Lower leg skin (tissue), 3 donors: ENCODE measurements at regions not wholly inside any gene's neighbourhood (a gene's known extent, or its start where the extent isn't known, plus 50 kb on each side); places are given as distances from the start of the nearest gene placed in this dataset.

Experiments used
- CTCF ChIP-seq, 3 donors: fragments of 450-650 bp; IDR thresholded peaks; one replicate each; pipeline ENCODE4 v1.5.1; 2016; ENCODE audit warnings: antibody characterized with exemption in 3 of 3, mild to moderate bottlenecking in 3 of 3, moderate library complexity in 2 of 3
- POLR2A ChIP-seq, 2 donors: fragments of 450-650 bp; IDR thresholded peaks; one replicate each; pipeline ENCODE4 v1.6.1; 2016 to 2017; ENCODE audit warnings: antibody characterized with exemption in 2 of 2, mild to moderate bottlenecking in 1 of 2, moderate library complexity in 1 of 2

GRCh38 chrX:39827951-39828350, 269.8 kb downstream of the BCOR start:
- TF ChIP-seq CTCF (IDR thresholded peaks at IDR 0.05) (no peak), POLR2A (IDR thresholded peaks at IDR 0.05) (no peak)
